Prostate gland (tissue), 2 donors: ENCODE measurements at regions not wholly inside any gene's neighbourhood (a gene's known extent, or its start where the extent isn't known, plus 50 kb on each side); places are given as distances from the start of the nearest gene placed in this dataset.

ENCODE experiments used
- DNase-seq: peaks from one replicate; pipeline ENCODE4 v3.0.0-alpha.2; 2019; ENCODE audit warnings: low spot score
- H3K27ac ChIP-seq, 2 donors: fragments of 200-600 bp; sonication (generic); 2 replicates each; pipeline ENCODE4 v1.5.1; 2017 to 2019
- H3K27me3 ChIP-seq: fragments of 200-600 bp; sonication (generic); replicated peaks from 2 replicates; pipeline ENCODE4 v1.5.1; 2019; ENCODE audit not compliant: insufficient read depth
- H3K36me3 ChIP-seq, 2 donors: fragments of 200-600 bp; sonication (generic); 1 replicate in 1 of 2; 2 replicates in 1 of 2; pipeline versions ENCODE4 v1.5.1 to v1.8.1; 2017 to 2019
- H3K4me1 ChIP-seq: fragments of 200-600 bp; sonication (generic); replicated peaks from 2 replicates; pipeline ENCODE4 v1.5.1; 2019
- H3K4me3 ChIP-seq, 2 donors: fragments of 200-600 bp; sonication (generic); 2 replicates each; pipeline ENCODE4 v1.5.1; 2017 to 2019
- H3K9me3 ChIP-seq: fragments of 200-600 bp; sonication (generic); 2 replicates; pipeline ENCODE4 v1.5.1; 2017
- POLR2A ChIP-seq: fragments of 450-650 bp; IDR thresholded peaks from one replicate; pipeline ENCODE4 v1.6.1; 2016; ENCODE audit warnings: antibody characterized with exemption, mild to moderate bottlenecking
- POLR2AphosphoS5 ChIP-seq: sonication (generic); formaldehyde crosslinking; IDR thresholded peaks from one replicate; pipeline ENCODE4 v1.6.1; 2017; ENCODE audit warnings: antibody characterized with exemption
- WGBS: methylation state at CpG from one replicate; pipeline ENCODE4 v1.1.5; 2018; 5-methylcytosine and 5-hydroxymethylcytosine counted together
- intact Hi-C: fragments of 100-400 bp; cut with DNase I; formaldehyde crosslinking; loops from one replicate; pipeline ENCODE4 v1.14.2; 2022
- TF ChIP-seq, protein P1 (sequence below), 4 experiments: fragments of 200-600 bp in 2 of 4; fragments of 450-650 bp in 2 of 4; sonication (generic) in 2 of 4; IDR thresholded peaks; 1 replicate in 3 of 4; 2 replicates in 1 of 4; pipeline ENCODE4 v1.5.1; 2016 to 2019; ENCODE audit warnings: antibody characterized with exemption in 4 of 4, mild to moderate bottlenecking in 2 of 4, moderate library complexity in 2 of 4

DNA sequence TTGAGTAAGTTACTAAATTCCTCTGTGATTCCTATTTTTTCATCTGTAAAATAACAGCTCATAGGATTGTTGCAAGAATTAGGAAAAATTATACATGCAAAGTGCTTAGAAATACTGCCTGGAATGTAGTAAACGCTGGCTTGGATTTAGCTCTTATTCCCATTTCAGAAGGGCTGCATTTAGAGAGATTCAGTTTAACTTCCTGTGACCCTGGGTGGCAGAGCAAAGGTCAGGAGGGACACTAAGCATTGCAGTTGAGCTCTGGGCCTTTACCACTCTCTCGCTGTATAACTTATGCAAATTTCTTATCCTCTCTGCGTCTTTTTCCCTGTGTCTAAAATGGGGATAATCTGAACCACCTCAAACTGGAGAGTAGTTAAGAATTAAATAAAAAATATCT, 241.0 kb upstream of the POU3F1 start:
- intact Hi-C loops, result no loop called here
- Histone ChIP-seq H3K27me3 (no peaks in the 10 kb centered on the region), H3K9me3 (no peaks in the 10 kb centered on the region), H3K4me3 (no peak overlapping the region), H3K27ac (no peak overlapping the region), H3K4me1 (no peaks in the 10 kb centered on the region), H3K36me3 (no peaks in the 10 kb centered on the region)
- TF ChIP-seq POLR2AphosphoS5, result no peak
- DNase-seq, result no peak
- 61% methylated on average over 3 of the region's 3 CpGs for WGBS

DNA sequence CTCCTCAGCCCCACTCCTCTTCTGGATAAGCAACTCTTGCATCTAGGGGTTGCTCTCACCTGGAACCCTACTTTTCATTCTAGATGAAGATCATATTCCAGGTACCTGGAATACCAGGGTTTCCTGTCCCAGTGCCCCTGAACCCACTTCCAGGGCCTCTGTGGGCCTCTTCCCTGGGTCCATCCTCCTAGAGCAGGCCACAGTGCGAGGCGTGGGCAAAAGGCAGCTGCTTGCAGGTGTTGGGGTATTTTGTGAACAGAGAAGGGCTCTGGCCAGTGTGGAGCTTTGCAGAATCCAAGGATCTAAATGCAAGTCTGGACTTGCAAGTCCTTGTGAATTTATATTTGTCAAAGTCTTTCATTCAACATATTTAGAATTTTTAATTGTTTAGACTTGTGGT, 240.4 kb upstream of the POU3F1 start:
- no peak overlapping the region for H3K27ac ChIP-seq
- no peaks in the 10 kb centered on the region for H3K9me3 ChIP-seq
- no peaks in the 10 kb centered on the region for H3K4me1 ChIP-seq
- intact Hi-C loops, result no loop called here
- no peak for TF ChIP-seq POLR2AphosphoS5
- TF ChIP-seq POLR2A, result no peak
- TF ChIP-seq, protein P1, sequence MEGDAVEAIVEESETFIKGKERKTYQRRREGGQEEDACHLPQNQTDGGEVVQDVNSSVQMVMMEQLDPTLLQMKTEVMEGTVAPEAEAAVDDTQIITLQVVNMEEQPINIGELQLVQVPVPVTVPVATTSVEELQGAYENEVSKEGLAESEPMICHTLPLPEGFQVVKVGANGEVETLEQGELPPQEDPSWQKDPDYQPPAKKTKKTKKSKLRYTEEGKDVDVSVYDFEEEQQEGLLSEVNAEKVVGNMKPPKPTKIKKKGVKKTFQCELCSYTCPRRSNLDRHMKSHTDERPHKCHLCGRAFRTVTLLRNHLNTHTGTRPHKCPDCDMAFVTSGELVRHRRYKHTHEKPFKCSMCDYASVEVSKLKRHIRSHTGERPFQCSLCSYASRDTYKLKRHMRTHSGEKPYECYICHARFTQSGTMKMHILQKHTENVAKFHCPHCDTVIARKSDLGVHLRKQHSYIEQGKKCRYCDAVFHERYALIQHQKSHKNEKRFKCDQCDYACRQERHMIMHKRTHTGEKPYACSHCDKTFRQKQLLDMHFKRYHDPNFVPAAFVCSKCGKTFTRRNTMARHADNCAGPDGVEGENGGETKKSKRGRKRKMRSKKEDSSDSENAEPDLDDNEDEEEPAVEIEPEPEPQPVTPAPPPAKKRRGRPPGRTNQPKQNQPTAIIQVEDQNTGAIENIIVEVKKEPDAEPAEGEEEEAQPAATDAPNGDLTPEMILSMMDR (IDR thresholded peaks at IDR 0.05), result no peak
- WGBS, result 74% methylated on average over 2 of the region's 2 CpGs
- no peaks in the 10 kb centered on the region for H3K36me3 ChIP-seq
- H3K27me3 ChIP-seq, result no peaks in the 10 kb centered on the region
- no peak overlapping the region for H3K4me3 ChIP-seq
- no peak for DNase-seq

DNA sequence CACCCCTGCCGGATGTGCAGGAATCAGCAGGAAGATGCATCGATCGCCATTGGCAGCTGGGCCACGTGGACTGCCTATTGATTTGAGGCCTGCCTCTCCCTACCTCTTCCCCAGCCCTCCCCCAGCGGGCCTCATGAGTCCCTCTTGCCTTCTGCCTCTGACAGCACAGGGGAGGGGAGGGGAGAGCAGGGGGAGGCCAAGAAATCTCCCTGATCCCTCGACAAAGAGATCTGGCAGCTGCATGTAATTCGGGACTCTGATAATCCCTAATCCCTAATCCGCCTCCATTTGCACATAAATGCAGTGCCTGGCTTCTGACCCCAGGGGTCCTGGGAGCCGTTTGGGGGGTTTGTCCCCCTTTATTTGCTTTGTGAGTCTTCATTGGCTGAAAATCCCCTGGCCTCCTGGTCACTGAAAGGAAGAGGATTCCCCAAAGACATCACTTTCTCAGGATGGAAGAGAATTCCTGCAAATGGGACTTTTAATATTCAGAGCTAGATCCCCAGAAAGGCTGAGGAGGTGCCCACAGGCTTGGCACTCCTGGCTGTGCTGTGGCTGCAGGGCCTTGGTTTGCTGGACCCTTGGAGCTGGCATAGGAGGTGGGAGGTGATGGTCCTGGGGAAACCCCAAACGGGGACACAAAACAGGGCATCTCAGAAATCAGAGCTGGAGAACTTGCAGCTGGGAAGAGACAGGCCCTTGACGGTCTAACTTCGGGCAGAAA, 239.4 kb upstream of the POU3F1 start:
- Histone ChIP-seq H3K27ac (no peak overlapping the region), H3K27me3 (no peaks in the 10 kb centered on the region), H3K4me3 (no peak overlapping the region), H3K36me3 (no peaks in the 10 kb centered on the region), H3K4me1 (no peaks in the 10 kb centered on the region), H3K9me3 (no peaks in the 10 kb centered on the region)
- no peak for DNase-seq
- no peak for TF ChIP-seq POLR2A
- TF ChIP-seq, protein P1 (IDR thresholded peaks at IDR 0.05), result no peak
- no peak for TF ChIP-seq POLR2AphosphoS5
- intact Hi-C loops, result no loop called here
- WGBS, result 57% methylated on average over 12 of the region's 12 CpGs

DNA sequence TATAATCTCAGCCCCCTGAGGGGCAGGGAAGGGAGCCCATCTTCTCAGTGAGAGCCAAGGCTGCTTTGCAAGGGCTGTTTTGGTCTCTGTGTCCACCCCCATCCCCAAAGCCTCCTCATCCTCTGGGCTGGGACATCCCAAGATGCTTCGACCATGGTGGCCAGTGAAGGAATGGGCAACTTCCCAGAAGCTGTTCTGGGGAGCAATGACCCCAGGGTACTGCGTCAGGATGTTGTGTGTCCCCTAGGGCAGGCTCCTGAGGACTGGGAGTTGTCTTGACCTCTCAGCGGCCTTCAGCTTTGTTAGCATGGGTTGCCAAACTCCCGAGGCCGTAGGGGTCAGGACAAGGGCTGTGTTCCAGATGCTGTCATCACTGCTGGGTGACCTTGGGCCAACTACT, 238.4 kb upstream of the POU3F1 start:
- no peak for DNase-seq
- Histone ChIP-seq H3K4me3 (no peak overlapping the region), H3K36me3 (no peaks in the 10 kb centered on the region), H3K9me3 (no peaks in the 10 kb centered on the region), H3K27me3 (no peaks in the 10 kb centered on the region), H3K27ac (no peak overlapping the region), H3K4me1 (no peaks in the 10 kb centered on the region)
- TF ChIP-seq POLR2AphosphoS5 (no peak), POLR2A (no peak)
- TF ChIP-seq, protein P1 (IDR thresholded peaks at IDR 0.05), result no peak
- intact Hi-C loops, result no loop called here
- 79% methylated on average over 5 of the region's 5 CpGs for WGBS

DNA sequence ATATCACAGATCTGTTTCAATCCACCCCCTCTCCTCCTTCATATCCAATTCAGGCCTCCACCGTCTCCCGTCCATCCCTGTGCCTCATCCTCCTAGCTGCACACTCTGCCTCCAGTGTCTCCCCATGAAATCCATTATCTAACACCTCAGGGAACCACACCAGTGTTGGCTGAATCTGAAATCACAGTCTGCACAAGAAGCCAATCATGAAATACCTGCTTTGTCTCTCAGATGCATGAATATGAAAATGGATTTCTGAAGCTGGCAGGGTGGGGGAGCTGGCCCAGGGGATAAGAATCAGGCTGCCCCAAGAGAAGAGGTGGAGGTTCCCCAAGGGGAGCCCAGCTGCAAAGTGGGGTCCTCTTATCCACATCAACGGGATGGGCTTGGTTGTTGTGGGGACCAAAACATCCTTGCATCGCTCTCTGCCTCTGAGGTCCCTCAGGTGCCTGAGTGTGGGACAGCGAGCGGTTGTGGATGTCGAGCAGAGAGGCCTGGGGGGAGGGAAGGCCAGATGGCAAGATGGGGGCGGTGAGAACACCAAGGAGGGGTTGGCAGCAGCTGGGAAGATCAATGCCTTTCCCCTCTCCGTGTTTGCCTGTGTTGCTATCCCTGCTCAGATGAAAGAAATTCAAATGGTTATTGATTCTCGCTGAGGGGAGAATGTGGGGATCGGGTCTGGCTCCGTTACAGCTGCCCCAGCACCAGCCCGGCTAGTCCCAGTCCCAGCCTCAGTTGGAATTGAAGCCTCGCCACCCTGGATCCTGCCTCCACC, 237.3 kb upstream of the POU3F1 start:
- H3K27me3 ChIP-seq, result no peaks in the 10 kb centered on the region
- 74% methylated on average over 14 of the region's 14 CpGs for WGBS
- DNase-seq, result no peak
- H3K4me1 ChIP-seq, result no peaks in the 10 kb centered on the region
- intact Hi-C loops, result no loop called here
- H3K9me3 ChIP-seq, result no peaks in the 10 kb centered on the region
- no peak overlapping the region for H3K27ac ChIP-seq
- no peak overlapping the region for H3K4me3 ChIP-seq
- TF ChIP-seq POLR2A (no peak), POLR2AphosphoS5 (no peak)
- TF ChIP-seq, protein P1 (IDR thresholded peaks at IDR 0.05), result no peak
- H3K36me3 ChIP-seq, result no peaks in the 10 kb centered on the region
